ENCODE measurements at regions not wholly inside any gene's neighbourhood (a gene's known extent, or its start where the extent isn't known, plus 50 kb on each side); places are given as distances from the start of the nearest gene placed in this dataset.

DNA sequence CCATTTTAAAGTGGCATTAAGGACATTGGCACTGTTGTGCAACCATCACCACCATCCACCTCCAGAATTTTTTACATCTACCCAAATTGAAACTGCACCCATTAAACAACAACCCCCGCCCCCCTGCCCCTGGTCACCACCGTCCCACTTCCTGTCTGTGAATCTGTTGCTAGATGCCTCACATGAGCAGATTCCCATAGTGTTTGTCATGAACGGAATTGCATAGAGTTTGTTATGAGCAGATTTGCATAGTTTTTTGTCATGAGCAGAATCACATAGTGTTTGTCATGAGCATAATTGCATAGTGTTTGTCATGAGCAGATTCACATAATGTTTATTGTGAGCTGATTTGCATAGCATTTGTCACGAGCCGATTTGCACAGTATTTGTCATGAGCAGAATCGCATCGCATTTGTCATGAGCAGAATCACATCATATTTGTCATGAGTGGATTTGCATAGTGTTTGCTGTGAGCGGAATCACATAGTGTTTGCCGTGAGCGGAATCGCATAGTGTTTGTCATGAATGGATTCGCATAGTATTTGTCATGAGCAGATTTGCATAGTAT lies 54.0 kb upstream of the GTF3A start:
- no peak for DNase-seq (ENCODE audit: low read depth)

DNA sequence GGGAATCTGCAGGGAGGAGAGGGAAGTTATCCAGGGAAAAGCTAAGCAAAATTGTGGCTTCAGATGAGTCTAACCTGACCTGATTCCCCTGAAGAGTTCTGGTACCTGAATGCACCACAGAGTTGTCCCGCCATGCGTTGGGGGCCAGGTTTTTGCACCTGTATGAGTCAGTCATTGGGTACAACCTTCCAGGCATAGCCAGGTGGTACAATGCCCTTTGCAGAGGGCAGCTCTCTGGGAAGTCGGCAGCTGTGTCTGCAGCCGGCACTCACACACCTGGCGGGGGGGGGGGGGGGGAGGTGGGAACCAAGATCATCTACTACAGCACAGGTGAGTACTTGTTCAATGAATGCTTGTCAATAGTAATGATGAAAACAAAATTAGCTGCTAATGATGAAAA lies 52.5 kb upstream of the GTF3A start:
- DNase-seq (ENCODE audit: low read depth), result no peak

DNA sequence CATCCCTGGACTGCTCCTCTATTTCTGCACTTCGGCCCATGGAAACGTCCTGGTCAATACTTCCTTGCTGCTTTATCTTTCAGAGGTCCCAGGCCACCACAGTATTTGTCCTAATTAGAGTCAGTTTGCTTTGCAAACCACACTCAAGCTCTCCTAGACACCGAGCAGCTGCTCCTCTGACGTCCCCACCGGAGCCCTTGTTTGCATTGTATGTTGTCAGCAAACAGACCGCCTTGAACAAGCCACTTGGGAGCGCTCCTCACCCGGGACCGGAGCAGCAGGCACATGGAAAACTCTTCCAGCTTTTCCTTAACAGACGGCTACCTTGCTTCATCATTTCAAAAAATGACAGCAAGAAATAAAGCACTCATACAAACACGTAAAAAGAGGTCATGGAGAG lies 51.5 kb upstream of the GTF3A start:
- DNase-seq (ENCODE audit: low read depth), result no peak

DNA sequence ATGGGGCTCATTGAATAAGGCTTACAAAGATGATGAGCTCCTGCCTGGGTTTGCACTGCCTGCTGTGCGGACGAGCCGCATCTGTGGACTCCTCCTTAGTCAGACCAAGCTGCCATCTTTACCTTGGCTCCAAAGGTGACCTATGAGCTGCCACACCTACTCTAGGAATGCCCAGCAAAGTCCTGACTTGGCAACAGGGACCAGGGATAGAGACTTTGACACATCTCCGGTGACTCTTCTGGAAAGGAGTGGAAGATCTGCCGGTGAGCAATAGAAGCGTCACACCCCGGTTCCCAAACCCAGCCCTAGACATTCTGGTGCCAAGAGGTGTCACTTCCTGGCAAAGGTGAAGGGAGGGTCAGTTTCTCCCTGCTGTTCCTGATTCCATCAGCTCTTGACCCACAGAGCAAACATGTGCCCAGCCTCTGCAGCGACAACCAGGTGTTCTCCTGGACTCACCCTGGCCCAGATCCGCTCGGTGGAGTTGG lies 50.2 kb upstream of the GTF3A start:
- DNase-seq (ENCODE audit: low read depth), result no peak
